PC-3 (cell line): ENCODE measurements at regions not wholly inside any gene's neighbourhood (a gene's known extent, or its start where the extent isn't known, plus 50 kb on each side); places are given as distances from the start of the nearest gene placed in this dataset.

Source experiments
- CTCF ChIP-seq: fragments of 300-600 bp; sonication (generic); conservative IDR thresholded peaks from 2 replicates; pipeline ENCODE4 v1.5.1; 2017; ENCODE audit warnings: antibody characterized with exemption, low read depth, mild to moderate bottlenecking, low read length
- EZH2 ChIP-seq: fragments of 300-600 bp; sonication (generic); IDR thresholded peaks from one replicate; pipeline ENCODE4 v1.6.1; 2017; ENCODE audit warnings: antibody characterized with exemption, mild to moderate bottlenecking, low read length; ENCODE audit not compliant: unreplicated experiment
- EZH2phosphoT487 ChIP-seq: fragments of 300-600 bp; sonication (generic); IDR thresholded peaks from 2 replicates; pipeline ENCODE4 v1.6.1; 2018; ENCODE audit warnings: mild to moderate bottlenecking, antibody characterized with exemption, low read length, borderline replicate concordance

- TF ChIP-seq EZH2: no peak
- TF ChIP-seq CTCF: no peak; the same call in 1 of the 2 replicates
- no peak for TF ChIP-seq EZH2phosphoT487
These were observed 189.9 kb upstream of the COL3A1 start for GRCh38 chr2:188784269-188784762.
